ENCODE measurements at regions not wholly inside any gene's neighbourhood (a gene's known extent, or its start where the extent isn't known, plus 50 kb on each side); places are given as distances from the start of the nearest gene placed in this dataset.

DNA sequence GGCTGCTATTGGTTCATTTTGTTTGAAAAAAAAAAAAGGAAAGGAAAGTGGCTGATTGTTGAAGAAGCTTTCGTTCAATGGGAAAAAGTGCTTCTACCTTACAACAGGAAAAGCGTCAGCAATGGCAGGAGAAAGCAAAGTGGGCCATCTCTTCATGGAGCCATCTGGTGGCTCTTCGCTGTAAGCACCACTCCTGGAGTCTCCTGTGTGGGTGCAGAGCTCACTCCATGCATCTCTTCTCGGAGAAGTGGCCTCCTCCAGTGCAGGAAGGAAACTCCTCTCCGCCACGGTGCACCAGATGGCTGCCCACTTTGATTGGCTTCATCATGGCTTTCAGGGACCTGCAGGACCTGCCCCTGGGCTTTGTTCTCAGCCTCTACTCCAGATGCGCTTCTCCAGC is 250.9 kb downstream of the PTEN start:
- DNase-seq: peak; percentile 23 to 45
- no peak for TF ChIP-seq GATA1 (IDR thresholded peaks at IDR 0.05; ENCODE audit: low read depth, low read length)

GRCh38 chr10:88115407-88115806 is 252.0 kb downstream of the PTEN start:
- no peak for DNase-seq
- TF ChIP-seq POLR2A (IDR thresholded peaks at IDR 0.05; ENCODE audit: low read length): no peak
- TF ChIP-seq GATA1 (IDR thresholded peaks at IDR 0.05; ENCODE audit: low read depth, low read length): no peak

DNA sequence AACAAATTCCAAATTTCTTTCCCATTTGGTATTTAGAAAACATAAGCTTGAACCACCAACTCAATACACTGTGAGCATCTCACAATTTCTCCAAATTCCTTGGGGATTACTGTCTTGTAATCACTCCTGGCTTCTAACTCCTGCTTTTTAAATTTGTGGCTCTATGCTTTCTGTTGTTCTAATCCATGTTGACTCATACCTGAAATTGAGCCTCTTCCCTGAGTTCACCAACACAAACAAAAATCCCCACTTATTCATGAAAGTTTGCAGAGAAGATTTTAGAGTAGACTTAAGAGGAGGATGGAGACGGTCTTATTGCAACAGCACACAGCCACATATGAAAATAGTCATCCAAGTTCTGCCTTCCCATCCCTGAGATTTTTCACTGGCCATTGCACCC is 252.5 kb downstream of the PTEN start:
- no peak for DNase-seq
- no peak for TF ChIP-seq POLR2A (IDR thresholded peaks at IDR 0.05; ENCODE audit: low read length)
- no peak for TF ChIP-seq GATA1 (IDR thresholded peaks at IDR 0.05; ENCODE audit: low read depth, low read length)

- no peak for TF ChIP-seq POLR2A (IDR thresholded peaks at IDR 0.05; ENCODE audit: low read length)
- no peak for DNase-seq
These were observed 253.1 kb downstream of the PTEN start for GRCh38 chr10:88116481-88116880.

- no peak for TF ChIP-seq GATA1 (IDR thresholded peaks at IDR 0.05; ENCODE audit: low read depth, low read length)
- TF ChIP-seq POLR2A (IDR thresholded peaks at IDR 0.05; ENCODE audit: low read length): no peak
- no peak for DNase-seq
These were observed 253.7 kb downstream of the PTEN start for GRCh38 chr10:88116971-88117626.

DNA sequence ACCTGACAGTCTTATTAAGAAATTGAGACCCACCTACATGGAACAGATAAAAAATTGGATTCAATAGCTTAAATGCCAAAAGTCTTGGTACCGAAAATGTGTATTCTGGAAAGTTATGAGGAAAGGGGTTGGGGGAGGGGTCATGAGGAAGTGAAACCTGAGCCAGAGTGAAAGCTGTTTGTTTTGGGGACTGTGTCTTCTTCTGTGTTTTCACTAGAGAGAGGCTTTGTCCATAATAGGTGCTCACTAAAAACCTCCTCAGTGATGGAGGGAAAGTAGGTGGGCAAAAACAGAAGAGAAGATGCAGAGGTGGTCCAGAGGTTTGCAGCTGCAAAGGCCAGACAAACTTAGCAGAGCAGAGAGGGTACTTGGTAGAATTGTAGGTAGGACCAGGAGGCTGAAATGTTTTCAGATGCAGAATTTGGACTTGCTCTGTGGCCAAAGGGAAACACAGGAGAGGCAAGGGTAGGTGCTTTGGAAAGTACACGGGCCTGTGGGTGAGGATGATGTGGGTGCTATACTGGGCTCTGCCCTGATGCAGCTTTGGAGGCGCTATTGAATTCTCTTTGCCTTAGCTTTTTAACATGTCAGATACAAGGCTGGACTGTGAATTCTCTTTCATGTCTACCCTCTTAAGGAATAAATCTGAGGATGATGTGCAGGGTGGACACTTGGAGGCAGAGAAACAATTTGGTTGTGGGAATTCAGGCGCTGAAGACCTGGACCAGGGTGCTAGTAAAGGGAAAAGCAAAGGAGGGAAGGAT is 254.6 kb downstream of the PTEN start:
- TF ChIP-seq POLR2A (IDR thresholded peaks at IDR 0.05; ENCODE audit: low read length) (no peak), GATA1 (IDR thresholded peaks at IDR 0.05; ENCODE audit: low read depth, low read length) (no peak)

DNA sequence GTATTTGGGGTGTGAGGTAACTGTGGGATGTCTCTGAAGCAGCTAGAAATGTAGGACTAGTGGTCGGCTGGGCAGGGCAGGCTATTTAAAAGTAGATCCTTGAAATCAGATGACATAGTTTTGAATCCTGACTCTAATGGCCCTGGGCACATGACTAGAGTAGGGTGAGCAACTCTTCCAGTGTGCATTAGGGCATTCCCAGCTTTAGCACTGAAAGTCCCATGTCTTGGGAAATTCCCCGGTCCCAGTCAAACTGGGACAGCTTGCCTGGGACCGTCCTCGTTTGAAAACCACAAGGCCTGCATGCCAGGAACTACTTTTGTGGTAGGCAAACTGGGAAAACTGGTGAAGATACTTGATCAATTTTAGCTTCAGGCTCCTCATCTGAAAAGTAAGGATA is 255.3 kb downstream of the PTEN start:
- TF ChIP-seq GATA1 (IDR thresholded peaks at IDR 0.05; ENCODE audit: low read depth, low read length) (no peak), POLR2A (IDR thresholded peaks at IDR 0.05; ENCODE audit: low read length) (no peak)
- DNase-seq: no peak

More for the DNA sequence above, 254.6 kb downstream of the PTEN start:
- DNase-seq: peak in 1 of 2 experiments; percentile 8

- no peak for TF ChIP-seq POLR2A (IDR thresholded peaks at IDR 0.05; ENCODE audit: low read length)
- no peak for TF ChIP-seq GATA1 (IDR thresholded peaks at IDR 0.05; ENCODE audit: low read depth, low read length)
- DNase-seq: no peak
These were observed 255.7 kb downstream of the PTEN start for GRCh38 chr10:88119160-88119559.

DNA sequence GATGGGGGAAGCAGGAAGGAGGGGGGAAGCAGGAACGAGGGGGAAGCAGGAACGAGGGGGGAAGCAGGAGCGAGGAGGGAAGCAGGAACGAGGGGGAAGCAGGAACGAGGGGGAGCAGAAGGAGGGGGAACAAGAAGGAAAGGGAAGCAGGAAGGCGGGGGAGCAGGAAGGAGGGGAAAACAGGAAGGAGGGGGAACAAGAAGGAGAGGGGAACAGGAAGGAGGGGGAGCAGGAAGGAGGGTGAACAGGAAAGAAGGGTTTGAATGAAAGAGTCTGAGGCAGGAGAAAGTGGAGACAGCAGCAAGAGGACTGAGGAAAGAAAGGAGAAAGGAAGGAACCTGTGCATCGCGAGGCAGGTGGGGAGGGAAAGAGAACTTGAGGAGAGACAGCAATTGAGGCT is 256.6 kb downstream of the PTEN start:
- no peak for DNase-seq
- TF ChIP-seq POLR2A (IDR thresholded peaks at IDR 0.05; ENCODE audit: low read length) (no peak), GATA1 (IDR thresholded peaks at IDR 0.05; ENCODE audit: low read depth, low read length) (no peak)

GRCh38 chr10:88120599-88121333 is 257.3 kb downstream of the PTEN start:
- TF ChIP-seq GATA1 (IDR thresholded peaks at IDR 0.05; ENCODE audit: low read depth, low read length) (no peak), POLR2A (IDR thresholded peaks at IDR 0.05; ENCODE audit: low read length) (no peak)
- DNase-seq: no peak

- TF ChIP-seq GATA1 (IDR thresholded peaks at IDR 0.05; ENCODE audit: low read depth, low read length) (no peak), POLR2A (IDR thresholded peaks at IDR 0.05; ENCODE audit: low read length) (no peak)
- DNase-seq: no peak
These were observed 257.9 kb downstream of the PTEN start for GRCh38 chr10:88121361-88121760.

DNA sequence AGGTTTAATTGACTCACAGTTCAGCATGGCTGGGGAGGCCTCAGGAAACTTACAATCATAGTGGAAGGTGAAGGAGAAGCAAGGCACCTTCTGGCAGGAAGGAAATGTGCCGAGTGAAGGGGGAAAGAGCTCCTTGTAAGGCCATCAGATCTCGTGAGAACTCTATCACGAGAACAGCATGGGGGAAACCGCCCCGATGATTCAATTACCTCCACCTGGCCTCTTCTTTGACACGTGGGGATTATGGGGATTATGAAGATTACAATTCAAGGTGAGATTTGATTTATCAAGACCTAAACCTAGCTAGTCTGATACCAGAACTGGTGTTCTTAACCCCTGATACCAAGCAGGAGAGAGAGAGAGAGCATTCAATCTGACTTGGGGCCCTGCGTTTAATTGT is 258.7 kb downstream of the PTEN start:
- TF ChIP-seq POLR2A (IDR thresholded peaks at IDR 0.05; ENCODE audit: low read length) (no peak), GATA1 (IDR thresholded peaks at IDR 0.05; ENCODE audit: low read depth, low read length) (no peak)
- no peak for DNase-seq

GRCh38 chr10:88122576-88122975 is 259.2 kb downstream of the PTEN start:
- no peak for DNase-seq
- TF ChIP-seq GATA1 (IDR thresholded peaks at IDR 0.05; ENCODE audit: low read depth, low read length) (no peak), POLR2A (IDR thresholded peaks at IDR 0.05; ENCODE audit: low read length) (no peak)

GRCh38 chr10:88125766-88126165 is 262.3 kb downstream of the PTEN start:
- no peak for TF ChIP-seq POLR2A (IDR thresholded peaks at IDR 0.05; ENCODE audit: low read length)
- TF ChIP-seq GATA1 (IDR thresholded peaks at IDR 0.05; ENCODE audit: low read depth, low read length): no peak
- peak in 1 of 2 experiments; percentile 7 for DNase-seq

All from erythroblast (primary cell).